Esophagus squamous epithelium (tissue), 5 donors: ENCODE measurements at regions not wholly inside any gene's neighbourhood (a gene's known extent, or its start where the extent isn't known, plus 50 kb on each side); places are given as distances from the start of the nearest gene placed in this dataset.

Experiments used
- DNase-seq: peaks from one replicate; lab custom pipeline; 2025; lab: John Stamatoyannopoulos, UW
- H3K27ac ChIP-seq, 4 donors: fragments of 200-600 bp; sonication (generic); one replicate each; pipeline ENCODE4 v1.5.1; 2016 to 2019; ENCODE audit warnings: mild to moderate bottlenecking in 1 of 4
- H3K27me3 ChIP-seq, 4 donors: fragments of 200-600 bp; sonication (generic); 1 replicate in 3 of 4; 2 replicates in 1 of 4; pipeline versions ENCODE4 v1.5.1 to v1.6.0; 2017 to 2021; ENCODE audit warnings: antibody characterized with exemption in 1 of 4
- H3K36me3 ChIP-seq, 3 donors: fragments of 200-600 bp; sonication (generic); one replicate each; pipeline ENCODE4 v1.5.1; 2016 to 2019
- H3K4me1 ChIP-seq, 3 donors: fragments of 200-600 bp; sonication (generic); one replicate each; pipeline ENCODE4 v1.5.1; 2017 to 2019
- H3K4me3 ChIP-seq, 4 donors: fragments of 200-600 bp; sonication (generic); 1 replicate in 3 of 4; 2 replicates in 1 of 4; pipeline ENCODE4 v1.5.1; 2016 to 2019; ENCODE audit warnings: mild to moderate bottlenecking in 2 of 4, moderate library complexity in 1 of 4
- H3K9me3 ChIP-seq, 3 donors: fragments of 200-600 bp; sonication (generic); one replicate each; pipeline ENCODE4 v1.5.1; 2016 to 2019
- CTCF ChIP-seq, 6 experiments: fragments of 450-650 bp in 4 of 6; fragments of 200-600 bp in 2 of 6; sonication (generic) in 2 of 6; IDR thresholded peaks; one replicate each; pipeline ENCODE4 v1.5.1; 2016 to 2019; ENCODE audit warnings: antibody characterized with exemption in 6 of 6, mild to moderate bottlenecking in 4 of 6, moderate library complexity in 4 of 6
- POLR2A ChIP-seq, 4 donors: fragments of 450-650 bp; IDR thresholded peaks; one replicate each; pipeline ENCODE4 v1.6.1; 2017; ENCODE audit warnings: antibody characterized with exemption in 4 of 4, mild to moderate bottlenecking in 4 of 4, moderate library complexity in 3 of 4
- WGBS, 2 donors: methylation state at CpG; one replicate each; pipeline ENCODE4 v1.1.5; 2018; 5-methylcytosine and 5-hydroxymethylcytosine counted together
- intact Hi-C: fragments of 100-400 bp; cut with DNase I; formaldehyde crosslinking; loops from one replicate; pipeline ENCODE4 v1.15.0; 2022
- donor health status: DM: yes; HTN: yes; CAD: no.

GRCh38 chr3:59418836-59419235 is 369.0 kb upstream of the CFAP20DC start:
- Histone ChIP-seq H3K27ac (no peak overlapping the region), H3K27me3 (no peaks in the 10 kb centered on the region), H3K36me3 (no peaks in the 10 kb centered on the region), H3K4me1 (no peaks in the 10 kb centered on the region), H3K9me3 (no peaks in the 10 kb centered on the region), H3K4me3 (no peak overlapping the region)
- no peak for TF ChIP-seq POLR2A (IDR thresholded peaks at IDR 0.05)
- no peak for TF ChIP-seq CTCF (IDR thresholded peaks at IDR 0.05)
- DNase-seq: no peak
- 53 to 72% methylated on average over 3 to 4 of the region's 4 CpGs for WGBS, 2 donors
- intact Hi-C loops: no loop called here

GRCh38 chr3:59412516-59412915 is 362.7 kb upstream of the CFAP20DC start:
- 53 to 61% methylated on average over 5 of the region's 5 CpGs for WGBS, 2 donors
- DNase-seq: no peak
- Histone ChIP-seq H3K9me3 (no peaks in the 10 kb centered on the region), H3K27me3 (no peaks in the 10 kb centered on the region), H3K36me3 (no peaks in the 10 kb centered on the region), H3K27ac (no peak overlapping the region), H3K4me3 (no peak overlapping the region), H3K4me1 (no peaks in the 10 kb centered on the region)
- intact Hi-C loops: no loop called here
- TF ChIP-seq POLR2A (IDR thresholded peaks at IDR 0.05): no peak
- no peak for TF ChIP-seq CTCF (IDR thresholded peaks at IDR 0.05)

- DNase-seq: no peak
- intact Hi-C loops: no loop called here
- Histone ChIP-seq H3K4me3 (no peak overlapping the region), H3K27ac (no peak overlapping the region), H3K36me3 (no peaks in the 10 kb centered on the region), H3K4me1 (no peaks in the 10 kb centered on the region), H3K9me3 (no peaks in the 10 kb centered on the region), H3K27me3 (no peaks in the 10 kb centered on the region)
- 76 to 92% methylated on average over 1 of the region's 1 CpG for WGBS, 2 donors
- TF ChIP-seq CTCF (IDR thresholded peaks at IDR 0.05): no peak
- no peak for TF ChIP-seq POLR2A (IDR thresholded peaks at IDR 0.05)
Observed at GRCh38 chr3:59411694-59412093, 361.9 kb upstream of the CFAP20DC start.

GRCh38 chr3:59411186-59411585 is 361.4 kb upstream of the CFAP20DC start:
- Histone ChIP-seq H3K36me3 (no peaks in the 10 kb centered on the region), H3K4me3 (no peak overlapping the region), H3K9me3 (no peaks in the 10 kb centered on the region), H3K27me3 (no peaks in the 10 kb centered on the region), H3K4me1 (no peaks in the 10 kb centered on the region), H3K27ac (no peak overlapping the region)
- intact Hi-C loops: no loop called here
- WGBS, 2 donors: 68 to 71% methylated on average over 2 of the region's 2 CpGs
- no peak for DNase-seq
- TF ChIP-seq POLR2A (IDR thresholded peaks at IDR 0.05) (no peak), CTCF (IDR thresholded peaks at IDR 0.05) (no peak)

GRCh38 chr3:59408047-59408624 is 358.3 kb upstream of the CFAP20DC start:
- H3K27ac ChIP-seq: no peak overlapping the region
- no peak for DNase-seq
- H3K4me1 ChIP-seq: no peaks in the 10 kb centered on the region
- H3K36me3 ChIP-seq: no peaks in the 10 kb centered on the region
- H3K27me3 ChIP-seq: no peaks in the 10 kb centered on the region
- intact Hi-C loops: no loop called here
- TF ChIP-seq CTCF (IDR thresholded peaks at IDR 0.05) (no peak), POLR2A (IDR thresholded peaks at IDR 0.05) (no peak)
- WGBS, 2 donors: 61 to 73% methylated on average over 2 of the region's 2 CpGs
- no peaks in the 10 kb centered on the region for H3K9me3 ChIP-seq
- no peak overlapping the region for H3K4me3 ChIP-seq
